Activated naive CD4-positive, alpha-beta T cell treated with anti-CD3 and anti-CD28 coated beads, Interleukin-2, amount 50 U/mL, for 72 hours (primary cell): ENCODE measurements at regions not wholly inside any gene's neighbourhood (a gene's known extent, or its start where the extent isn't known, plus 50 kb on each side); places are given as distances from the start of the nearest gene placed in this dataset.
"Not testable (repeated sequence)": the region's sequence is repeated elsewhere in the genome, so short reads cannot be mapped to it uniquely, and the experiment has no call there.

Experiments used
- ATAC-seq, 2 donors: fragments of 150-1000 bp; cut with Tn5 transposase; 2 replicates each; pipeline ENCODE4 v1.10.0; 2021; ENCODE audit warnings: mild to moderate bottlenecking in 2 of 2, moderate library complexity in 2 of 2
- DNase-seq, 2 donors: peaks; one replicate each; pipeline ENCODE4 v3.0.0; 2021 to 2022; ENCODE audit warnings: low spot score in 2 of 2
- H3K27ac Mint-ChIP-seq, 2 donors: one replicate each; pipeline ENCODE4 v1.8.0; 2022; ENCODE audit warnings: mild to moderate bottlenecking in 2 of 2, mixed read lengths in 2 of 2
- H3K36me3 Mint-ChIP-seq, 2 donors: one replicate each; pipeline ENCODE4 v1.8.0; 2022; ENCODE audit warnings: mixed read lengths in 2 of 2
- H3K9me3 Mint-ChIP-seq, 2 donors: one replicate each; pipeline ENCODE4 v1.8.0; 2022; ENCODE audit warnings: mixed read lengths in 2 of 2

- H3K9me3 Mint-ChIP-seq, result no peaks in the 10 kb centered on the region
- DNase-seq (no peak), ATAC-seq (no peak)
- no peaks in the 10 kb centered on the region for H3K36me3 Mint-ChIP-seq
- no peak overlapping the region for H3K27ac Mint-ChIP-seq
Measured at GRCh38 chr9:38177680-38178079, 108.7 kb upstream of the SHB start.

GRCh38 chr9:38176251-38176650, 107.2 kb upstream of the SHB start:
- Mint-ChIP-seq H3K36me3 (peaks cover 7 to 8% of the 10 kb centered on the region in 2 donors), H3K9me3 (peaks cover 5 to 8% of the 10 kb centered on the region in 2 donors), H3K27ac (peak overlapping the region in 1 of 2 donors; percentile 44)
- DNase-seq (no peak), ATAC-seq (no peak)

GRCh38 chr9:38175423-38175822, 106.4 kb upstream of the SHB start:
- ATAC-seq (no peak), DNase-seq (no peak)
- no peak overlapping the region for H3K27ac Mint-ChIP-seq
- peaks cover 13 to 14% of the 10 kb centered on the region in 2 donors for H3K9me3 Mint-ChIP-seq
- peaks cover 7 to 16% of the 10 kb centered on the region in 2 donors for H3K36me3 Mint-ChIP-seq

- Mint-ChIP-seq H3K9me3 (peaks cover 21 to 23% of the 10 kb centered on the region in 2 donors), H3K27ac (no peak overlapping the region), H3K36me3 (peaks cover 15 to 22% of the 10 kb centered on the region in 2 donors)
- no peak for DNase-seq
- ATAC-seq, result no peak
Measured at GRCh38 chr9:38172586-38172985, 103.6 kb upstream of the SHB start.

- no peak for ATAC-seq
- peaks cover 15 to 22% of the 10 kb centered on the region in 2 donors for H3K36me3 Mint-ChIP-seq
- H3K27ac Mint-ChIP-seq, result no peak overlapping the region
- no peak for DNase-seq
- H3K9me3 Mint-ChIP-seq, result peaks cover 21 to 23% of the 10 kb centered on the region in 2 donors
Measured at GRCh38 chr9:38171926-38172325, 102.9 kb upstream of the SHB start.

- Mint-ChIP-seq H3K36me3 (peaks cover 15 to 22% of the 10 kb centered on the region in 2 donors), H3K9me3 (peaks cover 21 to 23% of the 10 kb centered on the region in 2 donors), H3K27ac (peak overlapping the region in 1 of 2 donors; percentile 27)
- no peak for DNase-seq
- no peak for ATAC-seq
Measured at GRCh38 chr9:38171538-38171884, 102.5 kb upstream of the SHB start.

- DNase-seq, result not testable (repeated sequence)
- Mint-ChIP-seq H3K36me3 (peaks cover 15 to 22% of the 10 kb centered on the region in 2 donors), H3K9me3 (peaks cover 21 to 23% of the 10 kb centered on the region in 2 donors), H3K27ac (peak overlapping the region; percentile 27 to 39)
- peak in 1 of 2 donors; percentile 64 for ATAC-seq
Measured at GRCh38 chr9:38170763-38171537, 101.9 kb upstream of the SHB start.

GRCh38 chr9:38170155-38170554, 101.1 kb upstream of the SHB start:
- Mint-ChIP-seq H3K36me3 (peaks cover 15 to 22% of the 10 kb centered on the region in 2 donors), H3K9me3 (peaks cover 21 to 23% of the 10 kb centered on the region in 2 donors)
- not testable (repeated sequence) for DNase-seq, H3K27ac Mint-ChIP-seq, ATAC-seq

GRCh38 chr9:38166501-38166900, 97.5 kb upstream of the SHB start:
- Mint-ChIP-seq H3K27ac (no peak overlapping the region), H3K9me3 (peaks cover 15 to 21% of the 10 kb centered on the region in 2 donors), H3K36me3 (peaks cover 10 to 16% of the 10 kb centered on the region in 2 donors)
- no peak for ATAC-seq
- no peak for DNase-seq

GRCh38 chr9:38164659-38165221, 95.7 kb upstream of the SHB start:
- Mint-ChIP-seq H3K36me3 (peaks cover 3 to 5% of the 10 kb centered on the region in 2 donors), H3K9me3 (peaks cover 5 to 6% of the 10 kb centered on the region in 2 donors), H3K27ac (no peak overlapping the region)
- DNase-seq, result no peak
- no peak for ATAC-seq

GRCh38 chr9:38163518-38163917, 94.5 kb upstream of the SHB start:
- DNase-seq (no peak), ATAC-seq (no peak)
- H3K27ac Mint-ChIP-seq, result no peak overlapping the region
- H3K9me3 Mint-ChIP-seq, result no peaks in the 10 kb centered on the region
- H3K36me3 Mint-ChIP-seq, result no peaks in the 10 kb centered on the region

GRCh38 chr9:38162332-38163211, 93.5 kb upstream of the SHB start:
- no peaks in the 10 kb centered on the region for H3K9me3 Mint-ChIP-seq
- DNase-seq, result no peak
- ATAC-seq, result no peak
- no peaks in the 10 kb centered on the region for H3K36me3 Mint-ChIP-seq
- peak overlapping the region in 1 of 2 donors; percentile 4 for H3K27ac Mint-ChIP-seq

GRCh38 chr9:38160613-38161215, 91.7 kb upstream of the SHB start:
- Mint-ChIP-seq H3K9me3 (no peaks in the 10 kb centered on the region), H3K36me3 (no peaks in the 10 kb centered on the region), H3K27ac (no peak overlapping the region)
- ATAC-seq, result peak in 1 of 2 donors; percentile 53
- peak in 1 of 2 donors; percentile 80 for DNase-seq

- no peak for ATAC-seq
- no peak overlapping the region for H3K27ac Mint-ChIP-seq
- H3K36me3 Mint-ChIP-seq, result no peaks in the 10 kb centered on the region
- no peaks in the 10 kb centered on the region for H3K9me3 Mint-ChIP-seq
- DNase-seq, result no peak
Measured at GRCh38 chr9:38159599-38159998, 90.6 kb upstream of the SHB start.

- Mint-ChIP-seq H3K36me3 (no peaks in the 10 kb centered on the region), H3K27ac (no peak overlapping the region), H3K9me3 (no peaks in the 10 kb centered on the region)
- DNase-seq (no peak), ATAC-seq (no peak)
Measured at GRCh38 chr9:38158628-38159027, 89.6 kb upstream of the SHB start.

GRCh38 chr9:38157711-38158110, 88.7 kb upstream of the SHB start:
- DNase-seq, result no peak
- no peak overlapping the region for H3K27ac Mint-ChIP-seq
- H3K36me3 Mint-ChIP-seq, result no peaks in the 10 kb centered on the region
- no peak for ATAC-seq
- H3K9me3 Mint-ChIP-seq, result no peaks in the 10 kb centered on the region
